RWPE1 (cell line): ENCODE measurements at regions not wholly inside any gene's neighbourhood (a gene's known extent, or its start where the extent isn't known, plus 50 kb on each side); places are given as distances from the start of the nearest gene placed in this dataset.

Source experiments
- CTCF ChIA-PET: fragments of 350-600 bp; sonication (Branson Sonifier 250); formaldehyde crosslinking; extraction: SDS; loops from one replicate; lab custom pipeline; 2021; lab: Yijun Ruan, JAX
- POLR2A ChIA-PET: fragments of 400-600 bp; formaldehyde crosslinking; extraction: SDS; loops from one replicate; lab custom pipeline; 2020; ENCODE audit warnings: antibody characterized with exemption; ENCODE audit not compliant: low non-redundant PET; lab: Yijun Ruan, JAX
- DNase-seq: peaks from one replicate; pipeline ENCODE4 v3.0.0; 2012; ENCODE audit warnings: low spot score
- H3K27ac ChIP-seq: fragments of 450-650 bp; 2 replicates; pipeline ENCODE4 v1.5.1; 2017
- TF ChIP-seq, protein P1 (sequence below): fragments of 450-650 bp; conservative IDR thresholded peaks from 2 replicates; pipeline ENCODE4 v1.5.1; 2017; ENCODE audit warnings: low read depth, mild to moderate bottlenecking

DNA sequence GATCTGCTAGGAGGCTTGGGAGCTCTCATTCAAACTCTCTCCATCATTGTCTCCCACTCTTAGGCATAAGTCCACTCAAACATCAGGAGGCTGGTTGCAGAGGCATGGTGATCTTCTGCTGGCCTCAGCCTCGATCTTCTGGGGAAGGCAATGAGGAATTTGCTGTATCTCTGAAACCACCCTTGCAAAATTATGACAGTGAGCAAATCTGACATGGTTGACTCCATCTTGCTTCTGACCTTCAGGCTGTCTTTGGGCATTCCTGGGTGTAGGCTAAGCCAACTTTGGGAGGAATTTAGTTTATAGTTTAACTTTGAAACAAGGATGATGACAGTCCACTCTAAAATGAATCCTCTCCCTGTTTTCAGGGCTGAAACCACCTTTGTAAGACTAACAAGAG is 84.1 kb upstream of the ABCC4 start:
- POLR2A ChIA-PET: no interaction called here
- no peak for DNase-seq
- CTCF ChIA-PET: interaction anchor here (0.7 to 1.0 kb wide), 2 partner anchors 195 to 196 kb away, joined by 3 read pairs; no protein-coding TSS in a partner anchor
- TF ChIP-seq, protein P1, sequence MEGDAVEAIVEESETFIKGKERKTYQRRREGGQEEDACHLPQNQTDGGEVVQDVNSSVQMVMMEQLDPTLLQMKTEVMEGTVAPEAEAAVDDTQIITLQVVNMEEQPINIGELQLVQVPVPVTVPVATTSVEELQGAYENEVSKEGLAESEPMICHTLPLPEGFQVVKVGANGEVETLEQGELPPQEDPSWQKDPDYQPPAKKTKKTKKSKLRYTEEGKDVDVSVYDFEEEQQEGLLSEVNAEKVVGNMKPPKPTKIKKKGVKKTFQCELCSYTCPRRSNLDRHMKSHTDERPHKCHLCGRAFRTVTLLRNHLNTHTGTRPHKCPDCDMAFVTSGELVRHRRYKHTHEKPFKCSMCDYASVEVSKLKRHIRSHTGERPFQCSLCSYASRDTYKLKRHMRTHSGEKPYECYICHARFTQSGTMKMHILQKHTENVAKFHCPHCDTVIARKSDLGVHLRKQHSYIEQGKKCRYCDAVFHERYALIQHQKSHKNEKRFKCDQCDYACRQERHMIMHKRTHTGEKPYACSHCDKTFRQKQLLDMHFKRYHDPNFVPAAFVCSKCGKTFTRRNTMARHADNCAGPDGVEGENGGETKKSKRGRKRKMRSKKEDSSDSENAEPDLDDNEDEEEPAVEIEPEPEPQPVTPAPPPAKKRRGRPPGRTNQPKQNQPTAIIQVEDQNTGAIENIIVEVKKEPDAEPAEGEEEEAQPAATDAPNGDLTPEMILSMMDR: no peak
- H3K27ac ChIP-seq: no peak overlapping the region

DNA sequence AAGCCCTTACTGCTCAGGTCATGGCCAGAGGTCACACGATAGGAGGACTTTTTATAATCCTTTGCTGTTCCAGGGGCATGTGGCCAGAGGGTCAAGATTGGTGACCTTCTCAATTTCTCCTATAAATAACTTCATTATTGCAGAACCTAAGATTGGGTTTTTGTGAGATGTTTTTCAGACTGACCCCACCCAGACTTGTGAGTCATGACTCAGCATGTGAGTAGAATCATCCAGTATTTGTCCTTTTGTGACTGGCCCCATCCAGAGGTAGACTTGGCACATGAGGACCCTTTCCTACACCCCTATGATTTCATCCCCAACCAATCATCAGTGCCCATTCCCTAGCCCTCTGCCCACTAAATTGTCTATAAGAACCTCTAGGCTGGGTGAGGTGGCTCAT is 84.5 kb upstream of the ABCC4 start:
- DNase-seq: no peak
- CTCF ChIA-PET: interaction anchor here (0.6 kb wide), 1 partner anchor 1419 kb away, joined by 4 read pairs; no protein-coding TSS in a partner anchor
- POLR2A ChIA-PET: no interaction called here
- H3K27ac ChIP-seq: no peak overlapping the region
- TF ChIP-seq, protein P1: no peak

DNA sequence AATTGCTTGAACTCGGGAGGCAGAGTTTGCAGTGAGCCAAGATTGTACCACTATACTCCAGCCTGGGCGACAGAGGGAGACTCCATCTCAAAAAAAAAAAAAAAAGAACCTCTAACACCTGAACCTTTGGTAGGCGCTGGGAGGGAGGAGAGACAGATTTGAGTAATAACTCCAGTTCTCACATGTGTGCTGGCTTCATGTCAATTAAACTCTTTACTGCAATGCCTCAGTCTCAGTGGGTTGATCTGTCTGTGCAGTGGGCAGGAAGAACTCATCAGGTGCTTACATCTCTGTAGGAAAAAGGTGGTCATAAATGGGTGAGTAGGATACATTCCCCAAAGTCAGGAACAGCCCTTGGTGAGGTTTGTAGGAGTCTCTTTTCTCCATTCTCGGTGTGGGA is 85.1 kb upstream of the ABCC4 start:
- TF ChIP-seq, protein P1: no peak
- ChIA-PET POLR2A (no interaction called here), CTCF (interaction anchor here (0.6 kb wide), 1 partner anchor 1418 kb away, joined by 4 read pairs; no protein-coding TSS in a partner anchor)

DNA sequence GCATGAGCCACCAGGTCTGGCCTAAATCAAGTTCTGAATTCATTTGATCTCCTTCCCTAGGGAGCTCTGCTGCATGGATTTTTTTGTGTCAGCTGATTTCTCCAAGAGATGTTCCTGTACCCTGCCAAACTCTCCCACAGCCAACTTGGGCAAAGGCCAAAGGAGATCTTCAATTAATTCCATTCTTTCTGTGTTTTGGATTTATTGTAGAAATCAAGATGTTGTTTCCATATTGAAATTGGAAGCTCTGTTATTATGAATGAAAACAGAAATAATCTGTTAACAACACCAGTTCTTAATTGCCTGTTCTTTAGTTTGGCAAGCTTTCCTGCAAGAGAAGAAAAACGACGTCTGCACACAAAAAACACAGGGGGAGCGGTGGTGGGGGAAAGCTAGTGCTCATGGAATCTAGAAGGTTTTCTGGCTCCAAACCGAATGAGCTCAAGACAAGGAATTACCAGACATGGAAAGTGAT is 86.5 kb upstream of the ABCC4 start:
- ChIA-PET CTCF (interaction anchor here (0.6 to 1.3 kb wide), 2 partner anchors 17 to 30 kb away, joined by 3 to 5 read pairs; no protein-coding TSS in a partner anchor), POLR2A (no interaction called here)
- no peak overlapping the region for H3K27ac ChIP-seq
- DNase-seq: no peak
- TF ChIP-seq, protein P1: no peak

More for the DNA sequence above, 85.1 kb upstream of the ABCC4 start:
- no peak for DNase-seq
- no peak overlapping the region for H3K27ac ChIP-seq

DNA sequence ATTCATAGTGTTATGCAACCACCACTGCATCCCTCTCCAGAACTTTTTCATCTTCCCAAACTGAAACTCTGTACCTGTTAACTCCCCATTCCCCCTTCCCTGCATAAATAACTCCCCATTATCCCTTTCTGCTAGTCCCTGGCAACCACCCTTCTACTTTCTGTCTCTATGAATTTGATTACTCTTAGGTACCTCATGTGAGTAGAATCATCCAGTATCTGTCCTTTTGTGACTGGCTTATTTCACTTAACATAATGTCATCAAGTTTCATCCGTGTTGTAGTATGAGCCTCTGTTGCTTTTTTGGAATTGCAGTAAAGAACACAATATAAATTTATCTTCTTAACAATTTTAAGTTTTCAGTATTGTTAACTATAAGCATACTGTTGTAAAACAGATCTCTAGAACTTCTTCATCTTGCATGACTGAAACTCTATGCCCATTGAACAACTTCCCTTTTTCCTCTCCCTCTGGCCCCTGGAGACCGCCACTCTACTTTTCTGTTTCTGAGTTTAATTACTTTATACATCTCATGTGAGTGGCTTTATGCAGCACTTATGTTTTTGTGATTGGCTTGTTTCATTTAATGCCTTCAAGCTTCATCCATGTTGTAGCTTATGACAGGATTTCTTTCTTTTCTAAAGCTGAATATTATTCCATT is 87.3 kb upstream of the ABCC4 start:
- DNase-seq: no peak
- ChIA-PET CTCF (interaction anchor here (0.9 kb wide), 1 partner anchor 8 kb away, joined by 3 read pairs; no protein-coding TSS in a partner anchor), POLR2A (no interaction called here)
- TF ChIP-seq, protein P1: no peak
- no peak overlapping the region for H3K27ac ChIP-seq

DNA sequence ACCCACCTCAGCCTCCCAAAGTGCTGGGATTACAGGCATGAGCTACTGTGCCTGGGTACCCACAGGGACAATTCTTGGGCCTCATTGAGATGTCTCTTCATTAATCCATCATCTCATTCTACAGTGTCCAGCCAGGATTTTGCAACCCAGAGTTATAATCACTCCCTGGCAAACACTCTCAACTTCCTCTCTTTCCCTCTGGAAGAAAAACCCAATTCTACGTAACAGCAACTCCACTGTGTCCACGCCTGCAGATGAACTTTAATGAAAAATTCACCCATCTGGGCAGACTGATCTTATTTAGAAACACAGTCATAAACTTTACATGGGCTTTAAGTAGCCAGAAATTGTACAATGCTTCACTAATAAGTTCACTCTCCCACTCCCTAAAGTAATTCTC is 90.1 kb upstream of the ABCC4 start:
- TF ChIP-seq, protein P1: no peak
- DNase-seq: no peak
- ChIA-PET POLR2A (no interaction called here), CTCF (no interaction called here)
- no peak overlapping the region for H3K27ac ChIP-seq
